ENCODE measurements at regions not wholly inside any gene's neighbourhood (a gene's known extent, or its start where the extent isn't known, plus 50 kb on each side); places are given as distances from the start of the nearest gene placed in this dataset.
"Not testable (repeated sequence)": the region's sequence is repeated elsewhere in the genome, so short reads cannot be mapped to it uniquely, and the experiment has no call there.

DNA sequence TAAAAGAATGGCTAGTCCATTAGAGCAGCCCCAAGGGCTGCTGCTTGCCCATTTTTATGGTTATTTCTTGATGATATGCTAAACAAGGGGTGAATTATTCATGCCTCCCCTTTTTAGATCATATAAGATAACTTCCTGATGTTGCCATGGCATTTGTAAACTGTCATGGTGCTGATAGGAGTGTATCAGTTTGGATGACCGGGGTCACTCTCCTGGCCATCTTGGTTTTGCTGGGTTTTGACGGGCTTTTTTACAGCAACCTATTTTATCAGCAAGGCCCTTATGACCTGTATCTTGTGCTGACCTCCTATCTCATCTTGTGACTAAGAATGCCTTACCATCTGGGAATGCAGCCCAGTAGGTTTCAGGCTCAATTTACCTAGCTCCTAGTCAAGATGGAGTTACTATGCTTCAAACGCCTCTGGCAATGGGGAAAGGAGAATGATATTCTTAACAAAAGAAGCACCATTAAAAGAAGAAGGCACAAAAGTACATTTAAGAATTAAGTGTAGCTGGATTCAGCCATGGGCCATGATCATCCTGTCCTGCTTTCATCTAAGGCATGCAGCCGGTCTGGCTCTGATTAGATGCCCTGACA, 1156.0 kb downstream of the PCDH9 start:
- Histone ChIP-seq H2BK15ac (ENCODE audit: low read depth, low read length) (no peak overlapping the region), H3K4me1 (ENCODE audit: control insufficient read depth, insufficient read depth, low read length) (no peaks in the 10 kb centered on the region), H4K5ac (ENCODE audit: low read depth, low read length) (no peak overlapping the region), H3K9ac (ENCODE audit: low read depth, low read length) (no peak overlapping the region), H3K79me1 (ENCODE audit: low read depth in 1 of 2, low read length in 2 of 2) (no peaks in the 10 kb centered on the region), H3K9me3 (ENCODE audit: control insufficient read depth, insufficient read depth, low read length) (no peaks in the 10 kb centered on the region), H3K56ac (ENCODE audit: extremely low read depth, insufficient read depth, low read length) (no peak overlapping the region), H2AK9ac (replicated peaks; ENCODE audit: low read depth, low read length, poor library complexity) (no peak overlapping the region), H3K4ac (ENCODE audit: low read depth, low read length) (no peak overlapping the region), H3K9me1 (ENCODE audit: insufficient read depth, low read length) (no peaks in the 10 kb centered on the region), H2BK20ac (ENCODE audit: low read depth, low read length) (no peak overlapping the region), H4K91ac (ENCODE audit: insufficient read depth, low read depth, low read length) (no peak overlapping the region), H2BK120ac (ENCODE audit: low read depth, low read length) (no peak overlapping the region), H3K4me2 (ENCODE audit: low read depth, low read length) (no peak overlapping the region), H3K27me3 (ENCODE audit: control insufficient read depth, insufficient read depth, low read length) (no peaks in the 10 kb centered on the region), H3K23ac (ENCODE audit: low read depth, low read length) (no peak overlapping the region), H3K27ac (ENCODE audit: insufficient read depth, low read length) (no peak overlapping the region), H4K20me1 (ENCODE audit: insufficient read depth, low read length) (no peaks in the 10 kb centered on the region), H4K8ac (ENCODE audit: low read depth in 2 of 2, low read length in 2 of 2) (no peak overlapping the region), H3K14ac (replicated peaks; ENCODE audit: low read depth, low read length) (no peak overlapping the region), H3K36me3 (ENCODE audit: control insufficient read depth, insufficient read depth, low read length) (no peaks in the 10 kb centered on the region), H3K18ac (ENCODE audit: low read depth, low read length) (no peak overlapping the region), H2AK5ac (ENCODE audit: low read depth, low read length) (no peak overlapping the region), H2AFZ (replicated peaks; ENCODE audit: low read length, poor library complexity) (no peak overlapping the region), H3K4me3 (ENCODE audit: insufficient read depth, low read depth, low read length) (no peak overlapping the region), H2BK5ac (ENCODE audit: low read depth, low read length, poor library complexity, severe bottlenecking) (no peak overlapping the region)
- no CpG with 5 or more reads among the region's 4 CpGs for WGBS, 2 experiments (ENCODE audit: extremely low coverage in 2 of 2, insufficient read length in 1 of 2)
- ATAC-seq (ENCODE audit: low read depth) (no peak), DNase-seq (no peak)
- dilution Hi-C loops (cut with HindIII; ENCODE audit: low sequenced_read_pairs, unreplicated experiment) = no loop called here
- BruUV-seq (replicated peaks) = no TSS peak
- ChIA-PET POLR2A (ENCODE audit: unreplicated experiment) (no interaction called here), CTCF (no interaction called here)
- TF ChIP-seq RAD21 (IDR thresholded peaks at IDR 0.05; ENCODE audit: low read length) = no peak
- TF ChIP-seq RCOR1 (IDR thresholded peaks at IDR 0.05; ENCODE audit: insufficient replicate concordance, low read length) = no peak
- TF ChIP-seq, protein P1, sequence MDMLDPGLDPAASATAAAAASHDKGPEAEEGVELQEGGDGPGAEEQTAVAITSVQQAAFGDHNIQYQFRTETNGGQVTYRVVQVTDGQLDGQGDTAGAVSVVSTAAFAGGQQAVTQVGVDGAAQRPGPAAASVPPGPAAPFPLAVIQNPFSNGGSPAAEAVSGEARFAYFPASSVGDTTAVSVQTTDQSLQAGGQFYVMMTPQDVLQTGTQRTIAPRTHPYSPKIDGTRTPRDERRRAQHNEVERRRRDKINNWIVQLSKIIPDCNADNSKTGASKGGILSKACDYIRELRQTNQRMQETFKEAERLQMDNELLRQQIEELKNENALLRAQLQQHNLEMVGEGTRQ (IDR thresholded peaks at IDR 0.05; ENCODE audit: low read depth, low read length) = no peak
- TF ChIP-seq RFX5 (IDR thresholded peaks at IDR 0.05; ENCODE audit: low read depth, low read length) = no peak
- no peak for TF ChIP-seq CHD1 (IDR thresholded peaks at IDR 0.05; ENCODE audit: low read depth, low read length)
- no peak for TF ChIP-seq ELK1 (IDR thresholded peaks at IDR 0.05; ENCODE audit: borderline replicate concordance, low read depth, low read length)
- TF ChIP-seq CEBPB (IDR thresholded peaks at IDR 0.05; ENCODE audit: low read depth, low read length) = no peak
- in situ Hi-C loops (cut with MboI; ENCODE audit: low sequenced_read_pairs) = no loop called here
- intact Hi-C loops (cut with micrococcal nuclease) = no loop called here

DNA sequence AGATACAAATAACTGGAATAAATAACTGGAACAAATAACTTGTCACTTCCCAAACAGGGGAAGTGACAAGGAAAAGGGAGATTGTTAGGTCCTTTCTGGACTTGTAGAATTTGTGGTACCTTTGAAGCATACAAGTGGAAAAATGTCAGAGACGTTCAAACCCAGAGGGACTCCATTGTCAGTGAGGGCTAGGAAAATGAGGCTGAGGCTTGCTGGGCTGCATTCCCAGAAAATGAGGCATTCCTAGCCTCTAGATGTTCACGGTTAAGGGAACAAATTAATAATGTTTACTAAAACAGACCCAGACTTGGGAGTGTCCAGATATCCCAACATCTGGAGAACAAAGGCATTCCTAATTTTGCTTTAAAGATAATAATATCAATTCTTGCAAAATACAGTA, 1158.0 kb downstream of the PCDH9 start:
- H3K27me3 ChIP-seq (ENCODE audit: control insufficient read depth, insufficient read depth, low read length); H3K4me2 ChIP-seq (ENCODE audit: low read depth, low read length); H4K8ac ChIP-seq (ENCODE audit: low read depth in 2 of 2, low read length in 2 of 2); BruUV-seq (replicated peaks); ATAC-seq (ENCODE audit: low read depth); H3K4me3 ChIP-seq (ENCODE audit: insufficient read depth, low read depth, low read length); H2AK9ac ChIP-seq (replicated peaks; ENCODE audit: low read depth, low read length, poor library complexity); H2AFZ ChIP-seq (replicated peaks; ENCODE audit: low read length, poor library complexity); H3K4ac ChIP-seq (ENCODE audit: low read depth, low read length); H3K9me3 ChIP-seq (ENCODE audit: control insufficient read depth, insufficient read depth, low read length); H2BK5ac ChIP-seq (ENCODE audit: low read depth, low read length, poor library complexity, severe bottlenecking); H3K27ac ChIP-seq (ENCODE audit: insufficient read depth, low read length); CTCF ChIA-PET; H3K9ac ChIP-seq (ENCODE audit: low read depth, low read length); H2BK15ac ChIP-seq (ENCODE audit: low read depth, low read length); H3K23ac ChIP-seq (ENCODE audit: low read depth, low read length); H3K9me1 ChIP-seq (ENCODE audit: insufficient read depth, low read length); H2AK5ac ChIP-seq (ENCODE audit: low read depth, low read length); H4K5ac ChIP-seq (ENCODE audit: low read depth, low read length); H3K18ac ChIP-seq (ENCODE audit: low read depth, low read length); DNase-seq; dilution Hi-C loops (cut with HindIII; ENCODE audit: low sequenced_read_pairs, unreplicated experiment); H3K14ac ChIP-seq (replicated peaks; ENCODE audit: low read depth, low read length); H4K91ac ChIP-seq (ENCODE audit: insufficient read depth, low read depth, low read length); H4K20me1 ChIP-seq (ENCODE audit: insufficient read depth, low read length); POLR2A ChIA-PET (ENCODE audit: unreplicated experiment); in situ Hi-C loops (cut with MboI; ENCODE audit: low sequenced_read_pairs); H3K36me3 ChIP-seq (ENCODE audit: control insufficient read depth, insufficient read depth, low read length); H3K79me1 ChIP-seq (ENCODE audit: low read depth in 1 of 2, low read length in 2 of 2); H2BK20ac ChIP-seq (ENCODE audit: low read depth, low read length); H3K56ac ChIP-seq (ENCODE audit: extremely low read depth, insufficient read depth, low read length); H3K4me1 ChIP-seq (ENCODE audit: control insufficient read depth, insufficient read depth, low read length); intact Hi-C loops (cut with micrococcal nuclease); H2BK120ac ChIP-seq (ENCODE audit: low read depth, low read length): not testable (repeated sequence)
- WGBS, 2 experiments (ENCODE audit: extremely low coverage in 2 of 2, insufficient read length in 1 of 2) = no CpG with 5 or more reads among the region's 2 CpGs
